ENCODE measurements at regions not wholly inside any gene's neighbourhood (a gene's known extent, or its start where the extent isn't known, plus 50 kb on each side); places are given as distances from the start of the nearest gene placed in this dataset.

DNA sequence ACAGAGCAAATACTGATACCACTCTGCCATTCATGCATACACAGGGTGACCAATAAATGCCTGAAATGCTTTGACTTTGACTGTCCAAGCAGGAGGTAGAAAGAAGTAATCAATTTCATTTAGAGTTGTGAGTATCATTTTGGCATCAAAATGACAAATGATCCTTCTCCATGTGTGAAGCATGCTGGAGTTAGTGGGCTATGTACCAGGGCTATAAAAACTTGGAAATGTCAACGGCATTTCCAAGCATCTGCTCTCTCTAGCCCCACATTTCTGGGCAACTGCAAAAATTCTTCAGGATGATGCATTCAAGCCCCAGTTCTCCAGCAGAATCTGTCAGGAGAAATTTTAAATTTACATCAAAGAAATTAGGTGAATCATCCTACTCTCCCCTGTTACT is 208.4 kb upstream of the PTBP2 start:
- no peak for TF ChIP-seq POLR2A (IDR thresholded peaks at IDR 0.05)
- TF ChIP-seq, protein P1, sequence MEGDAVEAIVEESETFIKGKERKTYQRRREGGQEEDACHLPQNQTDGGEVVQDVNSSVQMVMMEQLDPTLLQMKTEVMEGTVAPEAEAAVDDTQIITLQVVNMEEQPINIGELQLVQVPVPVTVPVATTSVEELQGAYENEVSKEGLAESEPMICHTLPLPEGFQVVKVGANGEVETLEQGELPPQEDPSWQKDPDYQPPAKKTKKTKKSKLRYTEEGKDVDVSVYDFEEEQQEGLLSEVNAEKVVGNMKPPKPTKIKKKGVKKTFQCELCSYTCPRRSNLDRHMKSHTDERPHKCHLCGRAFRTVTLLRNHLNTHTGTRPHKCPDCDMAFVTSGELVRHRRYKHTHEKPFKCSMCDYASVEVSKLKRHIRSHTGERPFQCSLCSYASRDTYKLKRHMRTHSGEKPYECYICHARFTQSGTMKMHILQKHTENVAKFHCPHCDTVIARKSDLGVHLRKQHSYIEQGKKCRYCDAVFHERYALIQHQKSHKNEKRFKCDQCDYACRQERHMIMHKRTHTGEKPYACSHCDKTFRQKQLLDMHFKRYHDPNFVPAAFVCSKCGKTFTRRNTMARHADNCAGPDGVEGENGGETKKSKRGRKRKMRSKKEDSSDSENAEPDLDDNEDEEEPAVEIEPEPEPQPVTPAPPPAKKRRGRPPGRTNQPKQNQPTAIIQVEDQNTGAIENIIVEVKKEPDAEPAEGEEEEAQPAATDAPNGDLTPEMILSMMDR (IDR thresholded peaks at IDR 0.05 in 4 of 5, conservative IDR thresholded peaks at IDR 0.05 in 1 of 5) = no peak

All from gastrocnemius medialis (tissue), 4 donors.